ENCODE measurements at regions not wholly inside any gene's neighbourhood (a gene's known extent, or its start where the extent isn't known, plus 50 kb on each side); places are given as distances from the start of the nearest gene placed in this dataset.

GRCh38 chr5:68379275-68380036 is 163.9 kb downstream of the PIK3R1 start:
- no peak for DNase-seq (ENCODE audit: low read depth in 2 of 2)

- no peak for DNase-seq (ENCODE audit: low read depth in 2 of 2)
Observed at GRCh38 chr5:68380078-68380477, 164.5 kb downstream of the PIK3R1 start.

- no peak for DNase-seq (ENCODE audit: low read depth in 2 of 2)
Observed at GRCh38 chr5:68381060-68381459, 165.5 kb downstream of the PIK3R1 start.

GRCh38 chr5:68381909-68382308 is 166.4 kb downstream of the PIK3R1 start:
- no peak for DNase-seq (ENCODE audit: low read depth in 2 of 2)

- DNase-seq (ENCODE audit: low read depth in 2 of 2): no peak
Observed at GRCh38 chr5:68382640-68383039, 167.1 kb downstream of the PIK3R1 start.

- DNase-seq (ENCODE audit: low read depth in 2 of 2): no peak
Observed at GRCh38 chr5:68383888-68384310, 168.3 kb downstream of the PIK3R1 start.

- DNase-seq (ENCODE audit: low read depth in 2 of 2): no peak
Observed at GRCh38 chr5:68384936-68385594, 169.5 kb downstream of the PIK3R1 start.

GRCh38 chr5:68385936-68386335 is 170.4 kb downstream of the PIK3R1 start:
- no peak for DNase-seq (ENCODE audit: low read depth in 2 of 2)

- no peak for DNase-seq (ENCODE audit: low read depth in 2 of 2)
Observed at GRCh38 chr5:68387074-68387796, 171.7 kb downstream of the PIK3R1 start.

GRCh38 chr5:68389618-68390017 is 174.1 kb downstream of the PIK3R1 start:
- DNase-seq (ENCODE audit: low read depth in 2 of 2): no peak

GRCh38 chr5:68392617-68393016 is 177.1 kb downstream of the PIK3R1 start:
- no peak for DNase-seq (ENCODE audit: low read depth in 2 of 2)

- no peak for DNase-seq (ENCODE audit: low read depth in 2 of 2)
Observed at GRCh38 chr5:68395302-68395701, 179.7 kb downstream of the PIK3R1 start.

GRCh38 chr5:68395926-68396511 is 180.5 kb downstream of the PIK3R1 start:
- DNase-seq (ENCODE audit: low read depth in 2 of 2): no peak

GRCh38 chr5:68396722-68397121 is 181.2 kb downstream of the PIK3R1 start:
- no peak for DNase-seq (ENCODE audit: low read depth in 2 of 2)

- no peak for DNase-seq (ENCODE audit: low read depth in 2 of 2)
Observed at GRCh38 chr5:68398146-68398812, 182.7 kb downstream of the PIK3R1 start.

GRCh38 chr5:68403301-68403700 is 187.7 kb downstream of the PIK3R1 start:
- DNase-seq (ENCODE audit: low read depth in 2 of 2): no peak

- DNase-seq (ENCODE audit: low read depth in 2 of 2): no peak
Observed at GRCh38 chr5:68404246-68404645, 188.7 kb downstream of the PIK3R1 start.

- DNase-seq (ENCODE audit: low read depth in 2 of 2): no peak
Observed at GRCh38 chr5:68405026-68405684, 189.6 kb downstream of the PIK3R1 start.

- DNase-seq (ENCODE audit: low read depth in 2 of 2): no peak
Observed at GRCh38 chr5:68405784-68406743, 190.5 kb downstream of the PIK3R1 start.

- no peak for DNase-seq (ENCODE audit: low read depth in 2 of 2)
Observed at GRCh38 chr5:68406767-68407241, 191.2 kb downstream of the PIK3R1 start.
